ENCODE measurements at regions not wholly inside any gene's neighbourhood (a gene's known extent, or its start where the extent isn't known, plus 50 kb on each side); places are given as distances from the start of the nearest gene placed in this dataset.

GRCh38 chr5:74426506-74426905 lies 214.0 kb downstream of the ENC1 start:
- Mint-ChIP-seq H3K27me3 (ENCODE audit: low read depth) (peaks cover 2% of the 10 kb centered on the region), H3K36me3 (ENCODE audit: low read depth) (no peaks in the 10 kb centered on the region), H3K27ac (no peak overlapping the region), H3K9me3 (no peaks in the 10 kb centered on the region), H3K4me3 (no peak overlapping the region), H3K4me1 (ENCODE audit: low read depth) (no peaks in the 10 kb centered on the region)
- no peak for DNase-seq (ENCODE audit: low spot score)

DNA sequence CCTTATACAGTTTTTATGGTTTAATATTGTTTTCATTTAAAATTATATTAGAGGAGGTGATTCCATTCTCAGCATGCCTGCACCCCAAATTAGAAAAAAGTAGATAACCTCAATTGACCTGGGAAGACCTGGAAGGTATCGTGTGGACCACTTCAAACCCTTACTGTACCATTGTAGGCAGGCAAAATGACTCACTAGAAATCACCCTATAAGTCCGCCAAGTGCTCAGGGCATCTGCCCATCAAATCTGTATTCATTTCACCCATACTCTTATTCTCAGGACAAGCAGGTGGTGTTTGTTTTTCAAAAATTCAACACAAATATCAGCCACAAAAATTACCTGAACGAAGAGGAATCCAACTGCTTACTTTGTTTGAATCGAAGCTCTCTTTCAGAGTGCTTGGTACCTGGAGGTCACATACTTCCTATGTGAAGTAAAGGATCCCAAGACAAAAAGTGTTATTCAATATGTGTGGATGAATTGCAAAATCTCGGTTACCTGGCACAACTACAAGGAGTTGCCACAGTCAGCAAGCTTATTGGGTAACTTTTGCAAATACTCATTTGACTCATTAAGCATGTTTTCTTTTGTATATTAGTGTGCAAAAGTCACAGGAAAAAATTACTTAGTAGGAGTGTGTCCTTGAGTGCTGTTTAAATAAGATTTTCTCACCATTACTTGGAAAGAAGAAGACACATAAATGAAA lies 216.2 kb downstream of the ENC1 start:
- H3K4me1 Mint-ChIP-seq (ENCODE audit: low read depth): no peaks in the 10 kb centered on the region
- H3K27me3 Mint-ChIP-seq (ENCODE audit: low read depth): peaks cover 2% of the 10 kb centered on the region
- no peak for DNase-seq (ENCODE audit: low spot score)
- no peak overlapping the region for H3K27ac Mint-ChIP-seq
- no peaks in the 10 kb centered on the region for H3K9me3 Mint-ChIP-seq
- no peaks in the 10 kb centered on the region for H3K36me3 Mint-ChIP-seq (ENCODE audit: low read depth)
- H3K4me3 Mint-ChIP-seq: no peak overlapping the region

DNA sequence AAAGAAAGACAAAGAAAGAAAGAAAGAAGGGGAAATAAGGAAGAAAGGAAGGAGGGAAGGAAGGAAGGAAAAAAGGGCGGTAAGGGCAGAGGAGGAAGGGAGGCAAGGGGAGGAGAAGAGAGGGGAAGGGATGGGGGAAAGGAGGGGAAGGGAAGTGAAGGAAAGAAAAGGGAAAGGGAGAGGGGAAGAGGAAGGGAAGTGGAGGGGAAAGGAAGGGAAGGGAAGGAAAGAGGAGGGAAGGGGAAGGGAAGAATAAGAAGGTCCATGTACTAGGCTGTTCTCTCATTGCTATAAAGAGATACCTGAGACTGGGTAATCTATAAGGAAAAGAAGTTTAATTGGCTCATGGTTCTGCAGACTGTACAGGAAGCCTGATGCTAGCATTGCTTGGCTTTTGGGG lies 217.1 kb downstream of the ENC1 start:
- no peak overlapping the region for H3K4me3 Mint-ChIP-seq
- no peaks in the 10 kb centered on the region for H3K36me3 Mint-ChIP-seq (ENCODE audit: low read depth)
- H3K4me1 Mint-ChIP-seq (ENCODE audit: low read depth): no peaks in the 10 kb centered on the region
- H3K27ac Mint-ChIP-seq: no peak overlapping the region
- no peak for DNase-seq (ENCODE audit: low spot score)
- H3K27me3 Mint-ChIP-seq (ENCODE audit: low read depth): peaks cover 5% of the 10 kb centered on the region
- H3K9me3 Mint-ChIP-seq: no peaks in the 10 kb centered on the region

DNA sequence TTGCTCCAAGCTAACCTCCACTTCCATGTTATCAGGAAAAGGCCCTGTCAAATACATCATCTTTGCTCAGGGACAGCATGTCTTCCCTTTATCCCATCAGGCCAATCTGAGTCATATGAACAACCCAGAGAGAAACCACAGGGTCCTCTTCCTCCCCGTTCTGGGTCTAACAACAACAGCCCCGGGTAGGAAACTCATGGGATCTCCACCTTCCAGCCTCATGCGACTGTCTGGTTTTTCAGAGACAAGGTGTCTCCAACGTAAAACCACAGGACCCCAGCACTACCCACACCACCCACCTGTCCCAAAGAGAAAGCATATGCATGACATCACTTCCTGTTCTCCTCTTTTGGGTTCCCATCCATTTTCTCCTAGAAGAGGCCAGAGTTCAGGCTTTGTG lies 217.9 kb downstream of the ENC1 start:
- no peaks in the 10 kb centered on the region for H3K9me3 Mint-ChIP-seq
- no peak for DNase-seq (ENCODE audit: low spot score)
- H3K4me3 Mint-ChIP-seq: no peak overlapping the region
- no peaks in the 10 kb centered on the region for H3K4me1 Mint-ChIP-seq (ENCODE audit: low read depth)
- no peaks in the 10 kb centered on the region for H3K36me3 Mint-ChIP-seq (ENCODE audit: low read depth)
- H3K27me3 Mint-ChIP-seq (ENCODE audit: low read depth): peaks cover 8% of the 10 kb centered on the region
- H3K27ac Mint-ChIP-seq: no peak overlapping the region

- Mint-ChIP-seq H3K4me3 (no peak overlapping the region), H3K9me3 (no peaks in the 10 kb centered on the region), H3K4me1 (ENCODE audit: low read depth) (no peaks in the 10 kb centered on the region), H3K36me3 (ENCODE audit: low read depth) (no peaks in the 10 kb centered on the region), H3K27ac (no peak overlapping the region), H3K27me3 (ENCODE audit: low read depth) (peaks cover 12% of the 10 kb centered on the region)
- DNase-seq (ENCODE audit: low spot score): no peak
Observed at GRCh38 chr5:74422030-74422429, 218.5 kb downstream of the ENC1 start.

DNA sequence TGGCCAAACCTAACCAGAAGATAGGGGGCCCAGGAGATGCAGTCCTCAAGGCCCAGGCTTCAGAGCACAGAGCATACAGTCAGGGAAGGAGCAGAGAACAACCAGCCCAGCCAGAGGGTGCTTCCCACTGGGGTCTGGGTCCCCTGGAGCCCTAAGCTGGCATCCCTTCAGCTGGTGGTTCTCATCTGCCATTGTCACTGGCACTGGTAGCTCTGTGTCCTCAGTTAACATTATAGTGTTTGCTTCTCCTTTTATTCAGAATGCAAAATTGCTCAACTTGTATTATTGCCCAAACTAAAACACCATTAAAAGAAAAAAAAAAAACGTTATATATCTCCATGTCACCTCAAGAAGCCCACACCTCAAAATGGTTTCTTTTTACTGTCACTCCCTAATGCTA lies 219.2 kb downstream of the ENC1 start:
- no peaks in the 10 kb centered on the region for H3K4me1 Mint-ChIP-seq (ENCODE audit: low read depth)
- no peaks in the 10 kb centered on the region for H3K9me3 Mint-ChIP-seq
- no peak for DNase-seq (ENCODE audit: low spot score)
- no peak overlapping the region for H3K27ac Mint-ChIP-seq
- H3K4me3 Mint-ChIP-seq: no peak overlapping the region
- H3K36me3 Mint-ChIP-seq (ENCODE audit: low read depth): no peaks in the 10 kb centered on the region
- peaks cover 16% of the 10 kb centered on the region for H3K27me3 Mint-ChIP-seq (ENCODE audit: low read depth)

GRCh38 chr5:74420947-74421346 lies 219.6 kb downstream of the ENC1 start:
- no peaks in the 10 kb centered on the region for H3K36me3 Mint-ChIP-seq (ENCODE audit: low read depth)
- H3K4me1 Mint-ChIP-seq (ENCODE audit: low read depth): no peaks in the 10 kb centered on the region
- H3K27me3 Mint-ChIP-seq (ENCODE audit: low read depth): peaks cover 16% of the 10 kb centered on the region
- no peak for DNase-seq (ENCODE audit: low spot score)
- no peaks in the 10 kb centered on the region for H3K9me3 Mint-ChIP-seq
- H3K27ac Mint-ChIP-seq: no peak overlapping the region
- H3K4me3 Mint-ChIP-seq: no peak overlapping the region

DNA sequence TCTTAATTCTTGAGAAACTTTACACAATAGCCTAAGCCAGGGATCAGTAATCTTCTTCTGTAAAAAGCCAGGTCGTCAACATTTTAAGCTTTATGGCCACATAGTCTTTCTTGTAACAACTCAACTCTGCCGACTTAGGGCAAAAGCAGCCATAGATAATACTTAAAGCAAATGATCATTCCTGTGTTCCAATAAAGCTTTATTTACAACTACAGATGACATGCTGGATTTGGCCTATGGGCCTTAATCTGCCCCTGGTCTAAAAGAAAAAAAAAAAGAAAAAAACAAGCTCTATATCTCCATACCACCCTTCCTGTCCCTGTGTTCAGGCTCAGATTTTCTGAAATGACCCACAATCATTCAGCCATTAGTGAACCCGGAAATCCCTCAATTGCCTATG lies 220.3 kb downstream of the ENC1 start:
- Mint-ChIP-seq H3K27ac (no peak overlapping the region), H3K4me1 (ENCODE audit: low read depth) (no peaks in the 10 kb centered on the region), H3K9me3 (no peaks in the 10 kb centered on the region), H3K36me3 (ENCODE audit: low read depth) (no peaks in the 10 kb centered on the region), H3K4me3 (no peak overlapping the region), H3K27me3 (ENCODE audit: low read depth) (peaks cover 18% of the 10 kb centered on the region)
- DNase-seq (ENCODE audit: low spot score): no peak

DNA sequence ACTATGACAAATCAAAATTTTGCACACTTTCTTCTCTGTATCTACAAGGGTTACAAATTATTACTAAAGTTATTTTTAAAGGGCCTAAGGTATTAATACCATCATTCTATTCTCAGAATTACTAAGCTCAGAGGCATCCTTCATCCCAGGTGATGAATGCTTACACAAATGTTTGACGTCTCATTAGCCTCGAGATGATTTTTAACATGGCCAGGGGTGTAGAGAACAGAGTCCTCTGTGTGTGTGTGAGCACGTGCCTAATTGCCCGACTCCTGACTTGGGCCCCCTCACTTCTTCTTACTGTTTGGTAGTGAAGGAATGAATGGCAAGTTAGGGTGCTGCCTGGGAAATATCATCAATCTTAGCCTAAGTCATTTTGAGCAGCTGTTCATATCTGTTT lies 221.1 kb downstream of the ENC1 start:
- H3K9me3 Mint-ChIP-seq: no peaks in the 10 kb centered on the region
- no peak overlapping the region for H3K27ac Mint-ChIP-seq
- no peak overlapping the region for H3K4me3 Mint-ChIP-seq
- DNase-seq (ENCODE audit: low spot score): no peak
- no peaks in the 10 kb centered on the region for H3K4me1 Mint-ChIP-seq (ENCODE audit: low read depth)
- no peaks in the 10 kb centered on the region for H3K36me3 Mint-ChIP-seq (ENCODE audit: low read depth)
- H3K27me3 Mint-ChIP-seq (ENCODE audit: low read depth): peaks cover 18% of the 10 kb centered on the region

DNA sequence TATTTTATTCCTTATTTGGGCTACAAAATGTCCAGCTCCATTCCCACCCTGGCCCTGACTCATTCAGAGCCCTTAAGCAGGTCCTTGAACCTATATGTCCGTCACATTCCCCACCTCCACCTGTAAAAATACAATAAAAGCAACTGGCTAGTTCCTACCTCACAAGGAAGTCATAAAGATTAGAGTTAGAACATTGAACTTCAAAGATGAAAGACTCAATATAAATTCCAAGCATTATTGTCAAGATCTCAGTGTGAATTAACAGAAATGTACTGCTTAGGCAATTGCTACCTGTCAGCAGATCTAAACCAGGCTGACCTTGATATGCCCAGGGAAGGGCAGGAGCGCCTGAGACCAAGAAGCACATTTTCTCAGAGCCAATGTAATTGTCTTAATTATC lies 221.8 kb downstream of the ENC1 start:
- Mint-ChIP-seq H3K27me3 (ENCODE audit: low read depth) (peaks cover 21% of the 10 kb centered on the region), H3K4me3 (no peak overlapping the region), H3K27ac (no peak overlapping the region), H3K9me3 (no peaks in the 10 kb centered on the region), H3K4me1 (ENCODE audit: low read depth) (no peaks in the 10 kb centered on the region), H3K36me3 (ENCODE audit: low read depth) (no peaks in the 10 kb centered on the region)
- no peak for DNase-seq (ENCODE audit: low spot score)

GRCh38 chr5:74418261-74418660 lies 222.3 kb downstream of the ENC1 start:
- H3K27me3 Mint-ChIP-seq (ENCODE audit: low read depth): peaks cover 21% of the 10 kb centered on the region
- no peaks in the 10 kb centered on the region for H3K4me1 Mint-ChIP-seq (ENCODE audit: low read depth)
- no peaks in the 10 kb centered on the region for H3K9me3 Mint-ChIP-seq
- no peak for DNase-seq (ENCODE audit: low spot score)
- H3K4me3 Mint-ChIP-seq: no peak overlapping the region
- H3K36me3 Mint-ChIP-seq (ENCODE audit: low read depth): no peaks in the 10 kb centered on the region
- H3K27ac Mint-ChIP-seq: no peak overlapping the region

DNA sequence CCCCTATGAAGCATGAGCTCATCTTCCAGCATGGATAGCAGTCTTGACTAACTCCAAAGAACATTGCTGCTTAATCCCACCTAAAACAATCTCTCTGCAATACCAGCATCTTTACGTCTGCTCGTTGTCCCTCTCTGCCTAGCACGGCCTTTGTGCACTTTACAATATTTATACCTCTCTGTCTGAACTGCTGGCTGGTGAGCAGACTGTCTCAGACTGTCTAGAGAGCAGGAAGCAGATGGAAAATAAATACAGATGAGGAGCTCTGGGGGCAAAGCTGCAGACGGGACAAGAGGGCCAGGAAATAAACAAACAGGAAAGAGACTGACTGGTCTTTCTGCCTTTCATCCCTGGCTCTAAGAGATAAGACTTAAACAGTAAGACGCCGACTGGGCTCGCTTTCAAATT lies 224.8 kb downstream of the ENC1 start:
- Mint-ChIP-seq H3K9me3 (no peaks in the 10 kb centered on the region), H3K27me3 (ENCODE audit: low read depth) (peaks cover 29% of the 10 kb centered on the region), H3K4me1 (ENCODE audit: low read depth) (no peaks in the 10 kb centered on the region), H3K36me3 (ENCODE audit: low read depth) (no peaks in the 10 kb centered on the region), H3K4me3 (no peak overlapping the region), H3K27ac (no peak overlapping the region)
- no peak for DNase-seq (ENCODE audit: low spot score)

- H3K27ac Mint-ChIP-seq: no peak overlapping the region
- H3K4me1 Mint-ChIP-seq (ENCODE audit: low read depth): no peaks in the 10 kb centered on the region
- H3K9me3 Mint-ChIP-seq: no peaks in the 10 kb centered on the region
- peaks cover 33% of the 10 kb centered on the region for H3K27me3 Mint-ChIP-seq (ENCODE audit: low read depth)
- no peak for DNase-seq (ENCODE audit: low spot score)
- H3K36me3 Mint-ChIP-seq (ENCODE audit: low read depth): no peaks in the 10 kb centered on the region
- H3K4me3 Mint-ChIP-seq: no peak overlapping the region
Observed at GRCh38 chr5:74414228-74414627, 226.3 kb downstream of the ENC1 start.

DNA sequence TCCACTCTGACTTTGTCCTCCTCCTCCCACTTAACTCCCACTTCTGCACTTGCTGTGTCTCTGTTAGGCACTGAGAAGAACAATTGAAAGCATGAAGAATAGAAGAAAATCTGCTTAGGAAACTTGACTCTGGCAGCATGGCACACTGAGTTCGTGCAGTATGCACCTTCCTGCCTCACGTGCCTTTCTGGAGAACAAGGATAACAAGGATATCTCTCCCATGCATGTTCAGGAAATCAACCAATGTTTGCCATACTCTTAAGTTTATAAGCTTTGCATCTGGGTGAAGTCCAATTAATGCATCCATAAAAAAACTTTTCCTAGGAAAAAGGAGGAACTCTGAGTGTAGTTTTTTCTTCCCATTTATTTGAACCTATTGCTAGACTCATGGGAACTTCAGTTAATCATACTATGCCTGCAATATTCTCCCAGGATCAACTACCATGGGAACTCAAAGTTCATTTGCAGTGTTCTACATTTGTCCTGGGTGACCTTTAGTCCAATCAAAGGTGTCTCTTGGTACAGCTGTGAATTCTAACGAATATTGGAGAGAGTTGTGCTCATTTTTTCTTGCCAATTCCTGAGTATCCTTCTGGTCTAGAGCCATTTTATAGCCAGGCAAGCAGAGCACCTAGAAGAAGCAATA lies 227.0 kb downstream of the ENC1 start:
- Mint-ChIP-seq H3K4me1 (ENCODE audit: low read depth) (no peaks in the 10 kb centered on the region), H3K4me3 (no peak overlapping the region), H3K27ac (no peak overlapping the region), H3K9me3 (no peaks in the 10 kb centered on the region), H3K27me3 (ENCODE audit: low read depth) (peaks cover 31% of the 10 kb centered on the region), H3K36me3 (ENCODE audit: low read depth) (no peaks in the 10 kb centered on the region)
- DNase-seq (ENCODE audit: low spot score): no peak

- Mint-ChIP-seq H3K27ac (no peak overlapping the region), H3K9me3 (no peaks in the 10 kb centered on the region), H3K4me1 (ENCODE audit: low read depth) (no peaks in the 10 kb centered on the region), H3K4me3 (no peak overlapping the region), H3K27me3 (ENCODE audit: low read depth) (peaks cover 29% of the 10 kb centered on the region), H3K36me3 (ENCODE audit: low read depth) (no peaks in the 10 kb centered on the region)
- DNase-seq (ENCODE audit: low spot score): no peak
Observed at GRCh38 chr5:74412066-74412465, 228.5 kb downstream of the ENC1 start.

Data from T-helper 2 cell treated with Interferon-gamma antibody and Interleukin-4, amounts not matched to agents 5 μg/mL and 100 μg/mL, for 36 hours (primary cell).